H9 (cell line): ENCODE measurements at regions not wholly inside any gene's neighbourhood (a gene's known extent, or its start where the extent isn't known, plus 50 kb on each side); places are given as distances from the start of the nearest gene placed in this dataset.

ENCODE experiments used
- DNase-seq: peaks from one replicate; pipeline ENCODE4 v3.0.0-alpha.2; 2017
- H2AFZ ChIP-seq: one replicate; pipeline ENCODE4 v1.6.1; 2013; ENCODE audit warnings: mild to moderate bottlenecking, low read length, control low read depth, moderate library complexity
- H2AK5ac ChIP-seq: 2 replicates; pipeline ENCODE4 v1.6.1; 2013; ENCODE audit warnings: low read length, control low read depth, mixed read lengths; ENCODE audit not compliant: insufficient read length
- H2BK120ac ChIP-seq: one replicate; pipeline ENCODE4 v1.6.1; 2013; ENCODE audit warnings: low read depth, mild to moderate bottlenecking, low read length, control low read depth, inconsistent platforms; ENCODE audit not compliant: poor library complexity, severe bottlenecking
- H2BK12ac ChIP-seq: 2 replicates; pipeline ENCODE4 v1.6.1; 2013; ENCODE audit warnings: low read length, control low read depth, mixed read lengths, low read depth; ENCODE audit not compliant: insufficient read length
- H2BK15ac ChIP-seq: 2 replicates; pipeline ENCODE4 v1.6.1; 2013; ENCODE audit warnings: low read depth, low read length, control low read depth
- H2BK20ac ChIP-seq: one replicate; pipeline ENCODE4 v1.6.1; 2013; ENCODE audit warnings: low read depth, mild to moderate bottlenecking, low read length, control low read depth, inconsistent platforms; ENCODE audit not compliant: poor library complexity, severe bottlenecking
- H2BK5ac ChIP-seq: 2 replicates; pipeline ENCODE4 v1.6.1; 2013; ENCODE audit warnings: low read length, control low read depth, mixed read lengths; ENCODE audit not compliant: insufficient read length
- H3K14ac ChIP-seq: 2 replicates; pipeline ENCODE4 v1.6.1; 2013; ENCODE audit warnings: low read length, control low read depth; ENCODE audit not compliant: insufficient read depth
- H3K18ac ChIP-seq: 2 replicates; pipeline ENCODE4 v1.6.1; 2013; ENCODE audit warnings: low read depth, mild to moderate bottlenecking, mixed read lengths, low read length, control low read depth; ENCODE audit not compliant: insufficient read length
- H3K23ac ChIP-seq: 2 replicates; pipeline ENCODE4 v1.6.1; 2013; ENCODE audit warnings: low read length, control low read depth, mixed read lengths, low read depth; ENCODE audit not compliant: insufficient read length
- H3K23me2 ChIP-seq: 2 replicates; pipeline ENCODE4 v1.6.1; 2013; ENCODE audit warnings: low read depth, mild to moderate bottlenecking, mixed read lengths, low read length, control low read depth; ENCODE audit not compliant: insufficient read length, poor library complexity, severe bottlenecking
- H3K27ac ChIP-seq: 2 replicates; pipeline ENCODE4 v1.5.1; 2013; ENCODE audit warnings: low read length, control low read depth, mixed read lengths, low read depth; ENCODE audit not compliant: insufficient read length
- H3K27me3 ChIP-seq: 2 replicates; pipeline ENCODE4 v1.6.1; 2013; ENCODE audit warnings: low read length, control low read depth, inconsistent platforms; ENCODE audit not compliant: insufficient read depth
- H3K4ac ChIP-seq: 2 replicates; pipeline ENCODE4 v1.6.1; 2013; ENCODE audit warnings: low read depth, mild to moderate bottlenecking, control low read depth, inconsistent platforms, low read length, moderate library complexity
- H3K4me1 ChIP-seq: 2 replicates; pipeline ENCODE4 v1.6.1; 2013; ENCODE audit warnings: low read length, control low read depth, inconsistent platforms; ENCODE audit not compliant: insufficient read depth
- H3K4me2 ChIP-seq: 2 replicates; pipeline ENCODE4 v1.6.1; 2013; ENCODE audit warnings: low read length, control low read depth, mixed read lengths; ENCODE audit not compliant: insufficient read length, insufficient read depth
- H3K56ac ChIP-seq: 2 replicates; pipeline ENCODE4 v1.6.1; 2013; ENCODE audit warnings: low read depth, mild to moderate bottlenecking, mixed read lengths, low read length, control low read depth; ENCODE audit not compliant: insufficient read length
- H3K79me1 ChIP-seq: 2 replicates; pipeline ENCODE4 v1.6.1; 2013; ENCODE audit warnings: low read depth, mild to moderate bottlenecking, moderate library complexity, low read length, control low read depth, inconsistent platforms; ENCODE audit not compliant: insufficient read depth, poor library complexity, severe bottlenecking
- H3K79me2 ChIP-seq: 2 replicates; pipeline ENCODE4 v1.6.1; 2013; ENCODE audit warnings: low read length, control low read depth, inconsistent platforms; ENCODE audit not compliant: insufficient read depth
- H3K9ac ChIP-seq: 2 replicates; pipeline ENCODE4 v1.6.1; 2013; ENCODE audit warnings: low read length, control low read depth, mixed read lengths; ENCODE audit not compliant: insufficient read length; ENCODE audit errors: extremely low read depth
- H3K9me3 ChIP-seq: one replicate; pipeline ENCODE4 v1.6.1; 2013; ENCODE audit warnings: low read depth, low read length, inconsistent platforms; ENCODE audit not compliant: control insufficient read depth
- H3T11ph ChIP-seq: one replicate; pipeline ENCODE4 v1.6.1; 2013; ENCODE audit warnings: mild to moderate bottlenecking, low read length, control low read depth, inconsistent platforms
- H4K20me1 ChIP-seq: one replicate; pipeline ENCODE4 v1.6.1; 2013; ENCODE audit not compliant: control insufficient read depth, insufficient read length, insufficient read depth
- H4K5ac ChIP-seq: 2 replicates; pipeline ENCODE4 v1.6.1; 2013; ENCODE audit warnings: low read depth, mild to moderate bottlenecking, mixed read lengths, low read length, control low read depth; ENCODE audit not compliant: insufficient read length
- H4K8ac ChIP-seq: replicated peaks from 2 replicates; pipeline ENCODE4 v1.6.1; 2013; ENCODE audit warnings: low read length, control low read depth, mixed read lengths, low read depth; ENCODE audit not compliant: insufficient read length
- H4K91ac ChIP-seq: 2 replicates; pipeline ENCODE4 v1.6.1; 2013; ENCODE audit warnings: low read depth, mild to moderate bottlenecking, moderate library complexity, mixed read lengths, low read length, control low read depth; ENCODE audit not compliant: insufficient read length
- H3K27ac Mint-ChIP-seq, 3 experiments: 2 replicates in 2 of 3; 3 replicates in 1 of 3; pipeline ENCODE4 v1.8.0; 2020 to 2021; ENCODE audit warnings: mixed read lengths in 3 of 3, mild to moderate bottlenecking in 1 of 3, moderate library complexity in 1 of 3
- H3K27me3 Mint-ChIP-seq: 2 replicates; pipeline ENCODE4 v1.8.0; 2021; ENCODE audit warnings: low read depth, mild to moderate bottlenecking, moderate library complexity, mixed read lengths
- H3K36me3 Mint-ChIP-seq, 3 experiments: 2 replicates in 2 of 3; 3 replicates in 1 of 3; pipeline ENCODE4 v1.8.0; 2020 to 2021; ENCODE audit warnings: low read depth in 3 of 3, mixed read lengths in 3 of 3; ENCODE audit not compliant: insufficient read depth in 1 of 3
- H3K4me1 Mint-ChIP-seq, 2 experiments: 2 replicates each; pipeline ENCODE4 v1.8.0; 2020; ENCODE audit warnings: mixed read lengths in 2 of 2
- H3K4me3 Mint-ChIP-seq, 2 experiments: 2 replicates in 1 of 2; 3 replicates in 1 of 2; pipeline ENCODE4 v1.8.0; 2020 to 2021; ENCODE audit warnings: mild to moderate bottlenecking in 2 of 2, mixed read lengths in 2 of 2, moderate library complexity in 1 of 2
- H3K9me3 Mint-ChIP-seq, 2 experiments: 2 replicates in 1 of 2; 3 replicates in 1 of 2; pipeline ENCODE4 v1.8.0; 2020; ENCODE audit warnings: mild to moderate bottlenecking in 2 of 2, mixed read lengths in 2 of 2, moderate library complexity in 1 of 2
- WGBS: extraction: QIAGEN DNeasy Blood & Tissue Kit; methylation state at CpG from one replicate; pipeline ENCODE4 v1.1.7; 2013; ENCODE audit warnings: missing lambda C conversion rate, low lambda C conversion rate, mixed read lengths; ENCODE audit not compliant: insufficient read length; ENCODE audit errors: extremely low coverage; 5-methylcytosine and 5-hydroxymethylcytosine counted together
- TF ChIP-seq, protein P1 (sequence below): fragments of 200-600 bp; sonication (generic); conservative IDR thresholded peaks from 3 replicates; pipeline ENCODE4 v1.8.0; 2021; ENCODE audit warnings: antibody characterized with exemption, mild to moderate bottlenecking

DNA sequence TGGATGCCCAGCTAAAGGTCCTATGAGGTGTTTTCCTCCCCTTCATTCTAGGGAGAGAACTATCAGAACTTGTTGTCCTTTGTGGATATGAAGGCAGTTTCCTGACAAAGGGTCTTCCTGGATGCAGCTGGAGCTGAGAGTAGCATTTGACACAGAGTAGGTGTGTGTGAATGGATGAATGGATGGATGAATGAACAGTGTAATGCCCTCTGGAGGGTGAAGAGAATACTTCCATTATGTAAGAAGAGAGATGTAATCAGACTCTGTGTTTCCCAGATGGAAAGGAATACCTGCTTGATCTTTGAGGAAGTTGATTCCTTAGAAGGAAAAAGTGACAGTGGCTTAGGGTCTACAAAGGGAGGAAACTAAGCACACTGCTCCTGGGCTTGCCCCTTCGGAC, 55.4 kb upstream of the AADAT start:
- H3K4me1 Mint-ChIP-seq, result no peaks in the 10 kb centered on the region
- WGBS, result no CpG with 5 or more reads among the region's 1 CpG
- Histone ChIP-seq H3K18ac (no peak overlapping the region), H4K91ac (no peak overlapping the region), H3K27ac (no peak overlapping the region), H3K27me3 (no peaks in the 10 kb centered on the region), H3K9me3 (no peaks in the 10 kb centered on the region), H2BK120ac (no peak overlapping the region), H2BK5ac (no peak overlapping the region), H2BK15ac (no peak overlapping the region), H2AK5ac (no peak overlapping the region), H4K20me1 (no peaks in the 10 kb centered on the region), H3K56ac (no peak overlapping the region), H3K4ac (no peak overlapping the region), H3T11ph (no peak overlapping the region), H3K23ac (no peak overlapping the region), H3K23me2 (no peaks in the 10 kb centered on the region), H2BK20ac (no peak overlapping the region), H3K4me2 (no peak overlapping the region), H3K79me1 (no peaks in the 10 kb centered on the region), H3K14ac (no peak overlapping the region), H3K4me1 (no peaks in the 10 kb centered on the region), H2AFZ (no peak overlapping the region), H3K9ac (no peak overlapping the region), H3K79me2 (peaks cover 2% of the 10 kb centered on the region; the same call in 1 of the 2 replicates), H2BK12ac (no peak overlapping the region), H4K5ac (no peak overlapping the region), H4K8ac (no peak overlapping the region)
- no peak overlapping the region for H3K4me3 Mint-ChIP-seq
- H3K27ac Mint-ChIP-seq, result no peak overlapping the region; a peak in 1 of 7 replicates
- H3K27me3 Mint-ChIP-seq, result no peaks in the 10 kb centered on the region
- peaks cover 0 to 5% (median 0%) of the 10 kb centered on the region in 3 experiments; a peak in 1 of 7 replicates for H3K36me3 Mint-ChIP-seq
- TF ChIP-seq, protein P1, sequence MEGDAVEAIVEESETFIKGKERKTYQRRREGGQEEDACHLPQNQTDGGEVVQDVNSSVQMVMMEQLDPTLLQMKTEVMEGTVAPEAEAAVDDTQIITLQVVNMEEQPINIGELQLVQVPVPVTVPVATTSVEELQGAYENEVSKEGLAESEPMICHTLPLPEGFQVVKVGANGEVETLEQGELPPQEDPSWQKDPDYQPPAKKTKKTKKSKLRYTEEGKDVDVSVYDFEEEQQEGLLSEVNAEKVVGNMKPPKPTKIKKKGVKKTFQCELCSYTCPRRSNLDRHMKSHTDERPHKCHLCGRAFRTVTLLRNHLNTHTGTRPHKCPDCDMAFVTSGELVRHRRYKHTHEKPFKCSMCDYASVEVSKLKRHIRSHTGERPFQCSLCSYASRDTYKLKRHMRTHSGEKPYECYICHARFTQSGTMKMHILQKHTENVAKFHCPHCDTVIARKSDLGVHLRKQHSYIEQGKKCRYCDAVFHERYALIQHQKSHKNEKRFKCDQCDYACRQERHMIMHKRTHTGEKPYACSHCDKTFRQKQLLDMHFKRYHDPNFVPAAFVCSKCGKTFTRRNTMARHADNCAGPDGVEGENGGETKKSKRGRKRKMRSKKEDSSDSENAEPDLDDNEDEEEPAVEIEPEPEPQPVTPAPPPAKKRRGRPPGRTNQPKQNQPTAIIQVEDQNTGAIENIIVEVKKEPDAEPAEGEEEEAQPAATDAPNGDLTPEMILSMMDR, result 0 out of 3 replicates have a peak, but pooled peaks have one; percentile 16
- no peak for DNase-seq
- peaks cover 0 to 3% of the 10 kb centered on the region in 2 experiments; a peak in 1 of 5 replicates for H3K9me3 Mint-ChIP-seq
